ENCODE measurements at regions not wholly inside any gene's neighbourhood (a gene's known extent, or its start where the extent isn't known, plus 50 kb on each side); places are given as distances from the start of the nearest gene placed in this dataset.

- no peak for DNase-seq
- no peak overlapping the region for H3K9ac ChIP-seq
- in situ Hi-C loops (cut with MboI) = no loop called here
- no peak overlapping the region for H3K4me3 ChIP-seq
- no peaks in the 10 kb centered on the region for H4K20me1 ChIP-seq (ENCODE audit: insufficient read depth)
- H3K4me1 ChIP-seq (ENCODE audit: insufficient read depth) = no peaks in the 10 kb centered on the region
- no peak overlapping the region for H3K4me2 ChIP-seq (ENCODE audit: unreplicated experiment)
- no peaks in the 10 kb centered on the region for H3F3A ChIP-seq (ENCODE audit: insufficient read depth)
- no peaks in the 10 kb centered on the region for H3K9me3 ChIP-seq (ENCODE audit: low read depth)
- no peaks in the 10 kb centered on the region for H3K36me3 ChIP-seq (ENCODE audit: low read depth)
- no peaks in the 10 kb centered on the region for H3K79me2 ChIP-seq (ENCODE audit: insufficient read depth)
- H3K27ac ChIP-seq = no peak overlapping the region
- H3K9me2 ChIP-seq (ENCODE audit: insufficient read depth) = no peaks in the 10 kb centered on the region
- H2AFZ ChIP-seq = no peak overlapping the region
- H3K27me3 ChIP-seq (replicated peaks; ENCODE audit: insufficient read depth) = no peaks in the 10 kb centered on the region
- TF ChIP-seq EZH2 (IDR thresholded peaks at IDR 0.05; ENCODE audit: insufficient read depth, poor library complexity, severe bottlenecking) (no peak), EZH2phosphoT487 (IDR thresholded peaks at IDR 0.05; ENCODE audit: insufficient read depth, low read depth) (no peak)
Measured at GRCh38 chr4:129543299-129543698, 447.3 kb downstream of the C4orf33 start.

GRCh38 chr4:129545599-129546278 lies 449.8 kb downstream of the C4orf33 start:
- Histone ChIP-seq H3K27ac (no peak overlapping the region), H4K20me1 (ENCODE audit: insufficient read depth) (no peaks in the 10 kb centered on the region), H3K79me2 (ENCODE audit: insufficient read depth) (no peaks in the 10 kb centered on the region), H3K4me1 (ENCODE audit: insufficient read depth) (no peaks in the 10 kb centered on the region), H3K9me3 (ENCODE audit: low read depth) (no peaks in the 10 kb centered on the region), H3F3A (ENCODE audit: insufficient read depth) (no peaks in the 10 kb centered on the region), H3K4me2 (ENCODE audit: unreplicated experiment) (no peak overlapping the region), H3K27me3 (replicated peaks; ENCODE audit: insufficient read depth) (no peaks in the 10 kb centered on the region), H3K4me3 (no peak overlapping the region), H3K9me2 (ENCODE audit: insufficient read depth) (no peaks in the 10 kb centered on the region), H3K9ac (no peak overlapping the region), H2AFZ (no peak overlapping the region), H3K36me3 (ENCODE audit: low read depth) (no peaks in the 10 kb centered on the region)
- TF ChIP-seq EZH2phosphoT487 (IDR thresholded peaks at IDR 0.05; ENCODE audit: insufficient read depth, low read depth) (no peak), EZH2 (IDR thresholded peaks at IDR 0.05; ENCODE audit: insufficient read depth, poor library complexity, severe bottlenecking) (no peak)
- no peak for DNase-seq
- in situ Hi-C loops (cut with MboI) = no loop called here
- WGBS, 2 experiments (ENCODE audit: low coverage in 1 of 2, low lambda C conversion rate in 2 of 2, missing lambda C conversion rate in 2 of 2) = 3 to 4% methylated on average over 5 of the region's 5 CpGs

GRCh38 chr4:129546531-129546930 lies 450.6 kb downstream of the C4orf33 start:
- in situ Hi-C loops (cut with MboI) = no loop called here
- H3K27ac ChIP-seq = no peak overlapping the region
- no peaks in the 10 kb centered on the region for H3F3A ChIP-seq (ENCODE audit: insufficient read depth)
- H3K9me3 ChIP-seq (ENCODE audit: low read depth) = no peaks in the 10 kb centered on the region
- 5 to 9% methylated on average over 1 of the region's 1 CpG for WGBS, 2 experiments (ENCODE audit: low coverage in 1 of 2, low lambda C conversion rate in 2 of 2, missing lambda C conversion rate in 2 of 2)
- no peak overlapping the region for H3K9ac ChIP-seq
- no peak for DNase-seq
- H3K9me2 ChIP-seq (ENCODE audit: insufficient read depth) = no peaks in the 10 kb centered on the region
- H3K36me3 ChIP-seq (ENCODE audit: low read depth) = no peaks in the 10 kb centered on the region
- H3K79me2 ChIP-seq (ENCODE audit: insufficient read depth) = no peaks in the 10 kb centered on the region
- H3K4me2 ChIP-seq (ENCODE audit: unreplicated experiment) = no peak overlapping the region
- no peaks in the 10 kb centered on the region for H4K20me1 ChIP-seq (ENCODE audit: insufficient read depth)
- H3K4me1 ChIP-seq (ENCODE audit: insufficient read depth) = no peaks in the 10 kb centered on the region
- no peak overlapping the region for H2AFZ ChIP-seq
- H3K4me3 ChIP-seq = no peak overlapping the region
- H3K27me3 ChIP-seq (replicated peaks; ENCODE audit: insufficient read depth) = no peaks in the 10 kb centered on the region
- TF ChIP-seq EZH2 (IDR thresholded peaks at IDR 0.05; ENCODE audit: insufficient read depth, poor library complexity, severe bottlenecking) (no peak), EZH2phosphoT487 (IDR thresholded peaks at IDR 0.05; ENCODE audit: insufficient read depth, low read depth) (no peak)

GRCh38 chr4:129550281-129550785 lies 454.4 kb downstream of the C4orf33 start:
- in situ Hi-C loops (cut with MboI) = no loop called here
- no peaks in the 10 kb centered on the region for H3K9me3 ChIP-seq (ENCODE audit: low read depth)
- H3K36me3 ChIP-seq (ENCODE audit: low read depth) = no peaks in the 10 kb centered on the region
- no peaks in the 10 kb centered on the region for H3K9me2 ChIP-seq (ENCODE audit: insufficient read depth)
- H3K4me1 ChIP-seq (ENCODE audit: insufficient read depth) = no peaks in the 10 kb centered on the region
- no peaks in the 10 kb centered on the region for H3F3A ChIP-seq (ENCODE audit: insufficient read depth)
- no peaks in the 10 kb centered on the region for H3K27me3 ChIP-seq (replicated peaks; ENCODE audit: insufficient read depth)
- H3K27ac ChIP-seq = no peak overlapping the region
- H2AFZ ChIP-seq = no peak overlapping the region
- no peaks in the 10 kb centered on the region for H4K20me1 ChIP-seq (ENCODE audit: insufficient read depth)
- no peak overlapping the region for H3K4me2 ChIP-seq (ENCODE audit: unreplicated experiment)
- WGBS, 2 experiments (ENCODE audit: low coverage in 1 of 2, low lambda C conversion rate in 2 of 2, missing lambda C conversion rate in 2 of 2) = 0% methylated on average over 1 of the region's 1 CpG
- DNase-seq = no peak
- no peaks in the 10 kb centered on the region for H3K79me2 ChIP-seq (ENCODE audit: insufficient read depth)
- H3K4me3 ChIP-seq = no peak overlapping the region
- H3K9ac ChIP-seq = no peak overlapping the region
- TF ChIP-seq EZH2phosphoT487 (IDR thresholded peaks at IDR 0.05; ENCODE audit: insufficient read depth, low read depth) (no peak), EZH2 (IDR thresholded peaks at IDR 0.05; ENCODE audit: insufficient read depth, poor library complexity, severe bottlenecking) (no peak)

Measured in GM23248 (cell line).